ENCODE measurements at regions not wholly inside any gene's neighbourhood (a gene's known extent, or its start where the extent isn't known, plus 50 kb on each side); places are given as distances from the start of the nearest gene placed in this dataset.

GRCh38 chr21:27154451-27155129, 187.7 kb upstream of the ADAMTS5 start:
- peaks cover 2% of the 10 kb centered on the region for H3K9me3 Mint-ChIP-seq (ENCODE audit: unreplicated experiment)
- no peaks in the 10 kb centered on the region for H3K4me1 Mint-ChIP-seq (ENCODE audit: low read depth, unreplicated experiment)

GRCh38 chr21:27152996-27153395, 186.1 kb upstream of the ADAMTS5 start:
- Mint-ChIP-seq H3K27ac (ENCODE audit: unreplicated experiment) (no peak overlapping the region), H3K27me3 (ENCODE audit: low read depth, unreplicated experiment) (no peaks in the 10 kb centered on the region), H3K9me3 (ENCODE audit: unreplicated experiment) (peaks cover 6% of the 10 kb centered on the region), H3K36me3 (ENCODE audit: low read depth, unreplicated experiment) (no peaks in the 10 kb centered on the region), H3K4me3 (ENCODE audit: unreplicated experiment) (no peak overlapping the region), H3K4me1 (ENCODE audit: low read depth, unreplicated experiment) (no peaks in the 10 kb centered on the region)
- Histone ChIP-seq H3K4me3 (ENCODE audit: insufficient read depth, low read depth, low read length) (no peak overlapping the region), H3K36me3 (ENCODE audit: insufficient read depth, low read length) (no peaks in the 10 kb centered on the region), H3K27me3 (ENCODE audit: insufficient read depth, low read length) (no peaks in the 10 kb centered on the region), H4K20me1 (ENCODE audit: insufficient read depth, low read length) (no peaks in the 10 kb centered on the region), H3K79me2 (ENCODE audit: insufficient read depth, low read length) (no peaks in the 10 kb centered on the region), H3K9me3 (ENCODE audit: insufficient read depth, low read depth, low read length) (no peaks in the 10 kb centered on the region), H3K9ac (ENCODE audit: low read length) (no peak overlapping the region), H2AFZ (ENCODE audit: low read depth, low read length) (no peak overlapping the region), H3K4me2 (ENCODE audit: low read length) (no peak overlapping the region), H3K4me1 (ENCODE audit: insufficient read depth, low read length) (no peaks in the 10 kb centered on the region), H3K27ac (ENCODE audit: low read depth, low read length) (no peak overlapping the region)
- FAIRE-seq (no peak), DNase-seq (ENCODE audit: low read depth) (no peak)
- TF ChIP-seq CTCF (IDR thresholded peaks at IDR 0.05; ENCODE audit: insufficient read depth, low read depth, low read length) (no peak), EZH2 (IDR thresholded peaks at IDR 0.05; ENCODE audit: insufficient read depth, low read length) (no peak)

More at GRCh38 chr21:27154451-27155129, 187.7 kb upstream of the ADAMTS5 start:
- Histone ChIP-seq H3K4me2 (ENCODE audit: low read length) (no peak overlapping the region), H2AFZ (ENCODE audit: low read depth, low read length) (no peak overlapping the region), H3K4me3 (ENCODE audit: insufficient read depth, low read depth, low read length) (no peak overlapping the region), H3K79me2 (ENCODE audit: insufficient read depth, low read length) (no peaks in the 10 kb centered on the region), H3K9me3 (ENCODE audit: insufficient read depth, low read depth, low read length) (no peaks in the 10 kb centered on the region), H3K27me3 (ENCODE audit: insufficient read depth, low read length) (no peaks in the 10 kb centered on the region), H3K27ac (ENCODE audit: low read depth, low read length) (no peak overlapping the region), H3K36me3 (ENCODE audit: insufficient read depth, low read length) (no peaks in the 10 kb centered on the region), H3K9ac (ENCODE audit: low read length) (no peak overlapping the region), H4K20me1 (ENCODE audit: insufficient read depth, low read length) (no peaks in the 10 kb centered on the region), H3K4me1 (ENCODE audit: insufficient read depth, low read length) (no peaks in the 10 kb centered on the region)
- FAIRE-seq, result no peak
- DNase-seq (ENCODE audit: low read depth), result no peak
- no peak overlapping the region for H3K4me3 Mint-ChIP-seq (ENCODE audit: unreplicated experiment)
- H3K27me3 Mint-ChIP-seq (ENCODE audit: low read depth, unreplicated experiment), result no peaks in the 10 kb centered on the region
- no peak overlapping the region for H3K27ac Mint-ChIP-seq (ENCODE audit: unreplicated experiment)
- TF ChIP-seq CTCF (IDR thresholded peaks at IDR 0.05; ENCODE audit: insufficient read depth, low read depth, low read length), result no peak
- no peak for TF ChIP-seq EZH2 (IDR thresholded peaks at IDR 0.05; ENCODE audit: insufficient read depth, low read length)
- H3K36me3 Mint-ChIP-seq (ENCODE audit: low read depth, unreplicated experiment), result no peaks in the 10 kb centered on the region

- Histone ChIP-seq H3K9ac (ENCODE audit: low read length) (no peak overlapping the region), H3K4me3 (ENCODE audit: insufficient read depth, low read depth, low read length) (no peak overlapping the region), H3K79me2 (ENCODE audit: insufficient read depth, low read length) (no peaks in the 10 kb centered on the region), H3K4me2 (ENCODE audit: low read length) (no peak overlapping the region), H3K27ac (ENCODE audit: low read depth, low read length) (peak overlapping the region; percentile 33), H3K9me3 (ENCODE audit: insufficient read depth, low read depth, low read length) (no peaks in the 10 kb centered on the region), H4K20me1 (ENCODE audit: insufficient read depth, low read length) (no peaks in the 10 kb centered on the region), H3K27me3 (ENCODE audit: insufficient read depth, low read length) (no peaks in the 10 kb centered on the region), H3K4me1 (ENCODE audit: insufficient read depth, low read length) (no peaks in the 10 kb centered on the region), H2AFZ (ENCODE audit: low read depth, low read length) (no peak overlapping the region), H3K36me3 (ENCODE audit: insufficient read depth, low read length) (no peaks in the 10 kb centered on the region)
- H3K36me3 Mint-ChIP-seq (ENCODE audit: low read depth, unreplicated experiment), result no peaks in the 10 kb centered on the region
- H3K27ac Mint-ChIP-seq (ENCODE audit: unreplicated experiment), result peak overlapping the region; percentile 16
- H3K9me3 Mint-ChIP-seq (ENCODE audit: unreplicated experiment), result peaks cover 5% of the 10 kb centered on the region
- no peaks in the 10 kb centered on the region for H3K27me3 Mint-ChIP-seq (ENCODE audit: low read depth, unreplicated experiment)
- peak; percentile 25 for DNase-seq (ENCODE audit: low read depth)
- FAIRE-seq, result peak; percentile 49
- no peak for TF ChIP-seq CTCF (IDR thresholded peaks at IDR 0.05; ENCODE audit: insufficient read depth, low read depth, low read length)
- no peak for TF ChIP-seq EZH2 (IDR thresholded peaks at IDR 0.05; ENCODE audit: insufficient read depth, low read length)
- no peaks in the 10 kb centered on the region for H3K4me1 Mint-ChIP-seq (ENCODE audit: low read depth, unreplicated experiment)
- H3K4me3 Mint-ChIP-seq (ENCODE audit: unreplicated experiment), result no peak overlapping the region
Measured at GRCh38 chr21:27149034-27149433, 182.1 kb upstream of the ADAMTS5 start.
